Left renal cortex interstitium (tissue), 4 donors: ENCODE measurements at regions not wholly inside any gene's neighbourhood (a gene's known extent, or its start where the extent isn't known, plus 50 kb on each side); places are given as distances from the start of the nearest gene placed in this dataset.

Experiments used
- DNase-seq, 4 donors: peaks; one replicate each; pipeline ENCODE4 v3.0.0-alpha.2; 2013; ENCODE audit warnings: low read depth in 4 of 4, low spot score in 2 of 4, missing footprints in 1 of 4

- DNase-seq, result no peak
Measured at GRCh38 chr3:151935446-151935845, 62.0 kb downstream of the SUCNR1 start.

- DNase-seq, result no peak
Measured at GRCh38 chr3:151940481-151940880, 67.0 kb downstream of the SUCNR1 start.

- DNase-seq, result no peak
Measured at GRCh38 chr3:151943539-151943938, 70.1 kb downstream of the SUCNR1 start.

GRCh38 chr3:151944356-151944755 is 70.9 kb downstream of the SUCNR1 start:
- DNase-seq, result no peak

GRCh38 chr3:151946606-151947005 is 73.2 kb downstream of the SUCNR1 start:
- no peak for DNase-seq

- DNase-seq, result no peak
Measured at GRCh38 chr3:151949706-151950105, 76.3 kb downstream of the SUCNR1 start.

- DNase-seq, result no peak
Measured at GRCh38 chr3:151955356-151955755, 81.9 kb downstream of the SUCNR1 start.

- no peak for DNase-seq
Measured at GRCh38 chr3:151960961-151961580, 87.6 kb downstream of the SUCNR1 start.

- no peak for DNase-seq
Measured at GRCh38 chr3:151962352-151962751, 88.9 kb downstream of the SUCNR1 start.

- no peak for DNase-seq
Measured at GRCh38 chr3:151962912-151963311, 89.5 kb downstream of the SUCNR1 start.

GRCh38 chr3:151964743-151965142 is 91.3 kb downstream of the SUCNR1 start:
- DNase-seq, result no peak

GRCh38 chr3:151969026-151969642 is 95.7 kb downstream of the SUCNR1 start:
- DNase-seq, result no peak

- DNase-seq, result no peak
Measured at GRCh38 chr3:151971814-151972579, 98.6 kb downstream of the SUCNR1 start.

- DNase-seq, result no peak
Measured at GRCh38 chr3:151974067-151974466, 100.6 kb downstream of the SUCNR1 start.

- no peak for DNase-seq
Measured at GRCh38 chr3:151976211-151977050, 103.0 kb downstream of the SUCNR1 start.

GRCh38 chr3:151979906-151980305 is 106.5 kb downstream of the SUCNR1 start:
- DNase-seq, result no peak

- DNase-seq, result no peak
Measured at GRCh38 chr3:151983538-151983937, 110.1 kb downstream of the SUCNR1 start.

- no peak for DNase-seq
Measured at GRCh38 chr3:151985787-151986430, 112.5 kb downstream of the SUCNR1 start.

- no peak for DNase-seq
Measured at GRCh38 chr3:151987893-151988292, 114.5 kb downstream of the SUCNR1 start.

GRCh38 chr3:151989621-151990020 is 116.2 kb downstream of the SUCNR1 start:
- DNase-seq, result no peak
